ENCODE measurements at regions not wholly inside any gene's neighbourhood (a gene's known extent, or its start where the extent isn't known, plus 50 kb on each side); places are given as distances from the start of the nearest gene placed in this dataset.
"Not testable (repeated sequence)": the region's sequence is repeated elsewhere in the genome, so short reads cannot be mapped to it uniquely, and the experiment has no call there.

DNA sequence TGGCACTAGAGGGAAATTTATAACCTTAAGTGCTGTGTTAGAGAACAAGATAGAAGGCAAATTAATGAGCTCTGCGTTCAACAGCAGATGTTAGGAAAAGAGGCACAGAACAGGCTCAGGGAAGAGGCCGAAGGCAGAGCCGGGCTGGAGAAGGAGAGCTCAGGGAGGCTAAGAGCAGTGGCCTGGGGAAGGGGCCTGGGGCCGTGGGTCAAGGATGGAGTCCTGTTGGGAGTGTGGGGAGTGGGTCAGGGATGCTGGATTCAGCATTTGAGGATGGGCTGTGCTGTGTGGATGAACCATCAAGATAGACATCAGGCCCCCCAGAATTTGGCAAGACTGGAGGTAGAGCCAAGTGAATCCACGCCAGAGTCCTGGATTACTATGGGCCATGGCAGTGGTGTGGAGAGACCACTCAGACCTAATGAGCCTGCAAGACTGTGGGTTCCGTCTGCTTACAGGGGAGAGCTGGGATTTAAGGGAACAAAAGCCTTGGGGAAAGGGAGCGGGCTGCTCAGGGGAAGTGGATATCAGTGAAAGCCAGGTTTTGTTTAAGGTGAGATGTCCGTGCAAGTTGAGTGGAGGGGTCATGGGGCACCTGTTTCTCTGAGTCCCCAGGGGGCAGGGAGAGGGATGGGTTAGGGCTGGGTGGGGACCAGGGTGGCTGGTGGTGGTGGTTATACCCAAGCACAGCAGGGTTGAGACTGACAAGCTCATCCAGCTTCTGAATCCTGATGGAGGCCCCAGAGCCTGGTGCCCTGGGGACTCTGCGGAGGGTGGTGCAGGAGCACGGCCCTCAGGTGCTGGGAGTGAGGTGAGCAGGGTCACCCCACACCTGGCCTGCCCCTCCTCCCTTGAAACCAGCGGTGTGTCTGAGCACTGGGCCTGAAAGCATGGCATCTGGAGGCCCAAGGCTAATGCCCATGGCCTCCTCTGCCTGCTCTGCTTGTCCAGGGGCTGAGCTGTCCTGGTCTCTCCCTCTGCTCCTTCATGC is 101.7 kb downstream of the BMS1 start:
- DNase-seq (ENCODE audit: low read depth in 2 of 2): no peak

DNA sequence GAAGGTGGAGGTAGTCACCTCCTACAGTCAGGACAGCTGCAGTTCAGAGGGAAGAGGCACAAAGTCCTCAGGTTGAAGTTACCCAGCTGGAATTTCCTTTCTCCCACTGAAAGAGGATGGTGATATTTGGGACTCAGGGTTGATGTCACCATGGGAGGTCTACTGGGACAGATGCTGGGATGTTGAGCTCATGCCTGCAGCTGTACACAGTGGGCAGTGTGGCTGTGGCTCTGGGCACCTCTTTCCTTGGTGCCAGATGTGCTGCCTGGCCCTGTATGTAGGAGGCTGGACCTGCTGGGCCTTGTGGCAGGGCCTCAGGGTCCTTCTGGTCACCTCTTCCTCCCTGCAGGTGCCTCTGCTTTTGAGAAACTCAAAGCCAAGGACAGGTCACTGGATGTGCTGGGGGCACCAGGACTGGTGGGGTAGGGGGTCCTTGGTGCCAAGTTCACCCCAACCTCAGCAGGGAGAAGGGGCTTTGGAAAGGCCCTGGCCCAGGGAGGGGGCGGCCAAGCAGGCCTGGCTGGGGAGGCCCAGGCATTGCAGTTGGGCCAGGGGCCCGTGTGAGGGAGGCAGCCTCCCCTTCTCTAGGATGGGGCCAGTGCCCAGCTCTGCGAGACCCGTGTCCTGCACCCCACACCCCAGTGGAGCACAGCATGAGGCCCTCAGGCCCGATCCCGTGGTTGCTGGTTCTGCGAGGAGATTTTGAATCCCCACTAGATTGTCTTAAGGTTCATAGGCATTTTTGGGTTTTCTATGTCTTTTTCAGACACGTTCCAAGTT is 103.1 kb downstream of the BMS1 start:
- DNase-seq (ENCODE audit: low read depth in 2 of 2): no peak

DNA sequence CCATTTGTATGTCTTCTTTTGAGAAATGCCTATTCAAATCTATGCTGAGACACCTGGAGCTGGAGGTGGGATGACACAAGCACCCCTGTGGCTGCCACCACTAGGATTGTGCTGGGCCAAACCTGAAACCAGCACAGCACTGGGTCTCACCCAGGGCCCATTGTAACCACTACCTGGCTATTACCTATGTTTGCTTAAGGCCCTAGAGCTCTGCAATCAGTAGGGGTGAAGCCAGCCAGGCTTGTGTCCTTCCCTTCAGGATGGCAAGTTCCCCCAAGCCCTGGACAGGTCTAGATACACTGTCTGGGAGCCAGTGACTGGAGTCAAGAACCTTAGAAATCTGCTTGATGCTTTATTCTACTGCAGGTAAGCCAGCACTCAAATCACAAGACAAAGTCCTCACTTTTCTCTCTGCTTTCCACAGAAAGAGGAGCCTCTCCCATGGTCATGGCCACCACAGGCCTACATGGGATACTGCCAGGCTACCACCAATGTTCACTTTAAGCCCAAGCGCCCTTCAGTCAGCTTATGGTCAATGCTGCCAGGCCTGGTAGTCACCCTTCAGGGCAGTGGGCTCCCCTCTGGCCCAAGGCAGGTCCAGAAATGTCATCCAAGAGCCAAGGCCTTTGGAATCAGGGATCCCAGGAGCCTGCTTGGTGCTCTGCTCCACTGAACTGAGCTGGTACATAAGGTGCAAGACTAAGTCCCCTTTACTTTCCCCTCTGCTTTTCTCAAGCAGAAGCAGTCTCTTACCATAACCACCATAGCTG is 105.3 kb downstream of the BMS1 start:
- no peak for DNase-seq (ENCODE audit: low read depth in 2 of 2)

DNA sequence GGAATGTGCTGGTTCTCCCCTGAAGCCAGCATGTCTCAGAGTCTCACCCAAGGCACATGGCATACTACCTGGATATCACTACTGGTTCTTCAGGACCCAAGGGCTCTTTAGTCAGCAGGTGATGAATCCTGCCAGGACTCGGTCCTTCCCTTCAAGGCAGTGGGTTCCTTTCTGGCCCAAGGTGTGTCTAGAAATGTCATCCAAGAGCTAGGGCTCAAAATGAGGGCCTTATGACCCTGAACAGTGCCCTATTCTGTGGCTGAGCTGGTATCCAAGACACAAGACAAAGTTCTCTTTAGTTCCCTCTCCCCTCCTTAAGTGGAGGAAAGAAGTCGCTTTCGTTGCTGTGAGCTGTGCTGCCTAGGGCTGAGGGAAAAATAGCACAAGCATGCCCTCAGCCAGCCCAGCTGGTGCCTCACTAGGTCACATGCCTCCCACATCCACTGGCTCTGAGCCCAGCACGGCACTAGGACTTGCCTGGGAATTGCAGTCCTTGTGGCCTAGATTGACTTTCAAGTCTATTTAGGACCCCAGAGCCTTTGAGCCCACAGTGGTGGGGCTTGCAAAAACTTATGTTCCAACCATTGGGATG is 106.0 kb downstream of the BMS1 start:
- no peak for DNase-seq (ENCODE audit: low read depth in 2 of 2)

DNA sequence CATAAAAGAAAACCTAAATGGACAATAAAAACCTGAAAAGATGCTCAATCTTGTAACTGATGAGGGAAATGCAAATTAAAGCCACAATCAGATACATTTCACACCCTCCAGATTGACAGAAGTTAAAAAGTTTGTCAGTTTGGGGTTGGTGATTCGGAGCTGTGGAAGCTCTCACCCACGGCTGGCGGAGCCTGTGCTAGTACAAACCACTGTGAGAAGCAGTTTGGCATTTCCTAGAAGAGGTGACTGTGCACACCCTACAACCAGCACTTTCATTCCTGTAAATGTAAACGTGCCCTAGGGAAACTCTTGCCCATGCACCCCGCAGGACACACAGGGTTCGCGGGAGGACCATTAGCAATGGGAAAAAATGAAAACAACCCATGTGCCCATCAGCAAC is 114.1 kb downstream of the BMS1 start:
- DNase-seq (ENCODE audit: low read depth in 2 of 2): peak in 1 of 2 donors; percentile 6

DNA sequence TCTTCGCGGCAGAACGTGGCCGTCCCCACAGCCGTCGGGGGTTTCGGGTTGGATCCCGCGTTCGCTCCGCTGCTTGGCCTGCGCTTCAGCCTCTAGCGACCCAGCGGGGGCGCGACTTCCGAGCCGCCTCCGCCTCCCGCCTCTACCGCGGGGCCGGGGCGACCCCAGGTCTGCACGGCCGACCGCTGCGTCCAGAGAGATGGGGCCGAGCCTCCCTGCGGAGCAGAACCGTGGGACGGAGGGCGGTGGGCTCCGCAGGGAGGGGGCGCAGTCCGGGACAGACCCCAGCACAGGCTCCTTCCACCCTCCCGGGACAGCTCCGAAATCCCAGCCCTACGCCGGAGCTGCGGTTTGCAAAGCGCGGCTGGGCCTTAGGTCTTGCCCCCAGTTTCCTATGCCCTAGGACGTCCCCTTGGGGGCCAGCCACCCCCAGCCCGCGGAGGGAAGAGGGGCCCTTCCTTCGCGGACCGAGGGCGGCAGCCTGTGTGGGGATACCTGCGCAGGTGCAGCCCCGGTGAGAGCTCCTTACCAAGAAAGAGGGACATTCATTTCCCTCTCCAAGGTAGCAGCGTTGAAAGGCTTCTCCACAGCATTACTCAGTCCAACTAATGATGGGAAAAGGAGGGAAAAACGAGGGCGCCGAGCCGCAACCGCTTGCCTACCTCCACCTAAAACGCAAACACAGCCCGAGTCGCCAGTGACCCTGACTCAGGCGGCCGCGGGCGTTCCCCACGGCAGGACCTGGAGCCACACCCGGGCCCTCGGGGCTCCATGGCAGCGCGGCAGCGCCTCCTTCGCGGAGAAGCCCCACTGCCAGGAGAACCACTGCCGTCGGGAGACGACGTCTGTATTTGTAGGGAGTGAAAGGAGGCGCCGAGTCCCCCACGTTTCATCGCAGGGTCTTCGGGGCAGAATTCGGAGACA is 115.7 kb downstream of the BMS1 start:
- DNase-seq (ENCODE audit: low read depth in 2 of 2): no peak

DNA sequence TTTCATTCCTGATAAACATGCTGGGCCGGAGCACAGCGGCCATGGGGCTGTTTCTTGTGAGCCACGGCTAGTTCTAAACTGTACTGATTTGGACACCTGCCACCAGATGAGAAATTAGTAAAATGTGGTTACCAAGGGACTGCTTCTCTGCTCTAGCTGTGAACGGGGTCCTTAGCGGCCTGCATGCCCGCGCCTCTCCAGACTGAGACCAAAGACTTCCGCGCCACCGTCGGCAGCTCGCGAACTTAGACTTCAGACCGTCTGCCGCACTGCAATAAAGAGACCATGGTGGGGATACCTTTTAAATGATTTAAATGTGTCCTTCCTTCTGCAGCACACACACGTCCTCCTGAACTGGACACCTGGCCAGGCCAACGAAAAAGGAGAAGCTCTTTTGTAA is 116.4 kb downstream of the BMS1 start:
- DNase-seq (ENCODE audit: low read depth in 2 of 2): no peak

DNA sequence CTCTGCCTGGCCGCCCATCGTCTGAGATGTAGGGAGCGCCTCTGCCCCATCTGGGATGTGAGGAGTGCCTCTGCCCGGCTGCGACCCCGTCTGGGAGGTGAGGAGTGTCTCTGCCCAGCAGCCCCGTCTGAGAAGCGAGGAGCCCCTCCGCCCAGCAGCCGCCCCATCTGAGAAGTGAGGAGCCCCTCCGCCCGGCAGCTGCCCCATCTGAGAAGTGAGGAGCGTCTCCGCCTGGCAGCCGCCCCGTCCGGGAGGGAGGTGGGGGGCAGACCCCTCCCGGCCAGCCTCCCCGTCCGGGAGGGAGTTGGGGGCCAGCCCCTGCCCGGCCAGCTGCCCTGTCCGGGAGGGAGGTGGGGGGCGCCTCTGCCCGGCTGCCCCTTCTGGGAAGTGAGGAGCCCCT is 117.8 kb downstream of the BMS1 start:
- not testable (repeated sequence) for DNase-seq (ENCODE audit: low read depth in 2 of 2)

DNA sequence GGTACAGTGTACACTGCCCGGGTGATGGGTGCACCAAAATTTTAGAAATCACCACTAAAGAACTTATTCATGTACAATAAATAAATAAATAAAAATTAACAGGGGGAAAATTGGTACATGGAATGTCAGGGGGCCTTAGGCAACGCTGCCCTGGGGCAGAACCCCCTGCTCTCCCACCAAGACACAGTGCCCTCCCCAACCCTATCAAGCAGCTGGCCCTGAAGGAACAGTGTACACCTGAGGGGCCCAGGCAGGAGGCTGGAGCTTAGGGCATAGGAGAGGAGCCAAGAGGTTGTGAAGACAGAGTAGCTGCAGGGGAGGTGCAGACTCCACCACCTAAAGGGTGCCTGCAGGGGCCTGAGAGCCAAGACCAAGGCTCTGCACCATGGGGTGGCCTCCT is 128.8 kb downstream of the BMS1 start:
- DNase-seq (ENCODE audit: low read depth in 2 of 2): no peak

DNA sequence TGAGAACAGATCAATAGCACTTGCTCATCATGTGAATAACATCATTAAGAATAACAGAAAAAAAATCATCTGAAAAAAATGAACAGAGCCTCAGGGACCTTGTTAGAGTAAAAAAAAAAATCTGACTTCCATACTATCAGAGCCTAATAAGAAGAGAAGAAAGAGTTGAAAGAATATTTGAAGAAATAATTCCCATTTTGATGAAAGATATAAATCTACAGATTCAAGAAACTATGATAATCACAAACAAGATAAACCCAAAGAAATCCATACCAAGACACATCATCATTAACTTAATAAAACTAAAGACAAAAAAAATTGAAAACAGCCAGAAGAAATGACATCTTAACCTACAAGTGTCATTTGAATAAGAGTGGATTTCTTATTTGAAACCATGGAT is 134.4 kb downstream of the BMS1 start:
- no peak for DNase-seq (ENCODE audit: low read depth in 2 of 2)

DNA sequence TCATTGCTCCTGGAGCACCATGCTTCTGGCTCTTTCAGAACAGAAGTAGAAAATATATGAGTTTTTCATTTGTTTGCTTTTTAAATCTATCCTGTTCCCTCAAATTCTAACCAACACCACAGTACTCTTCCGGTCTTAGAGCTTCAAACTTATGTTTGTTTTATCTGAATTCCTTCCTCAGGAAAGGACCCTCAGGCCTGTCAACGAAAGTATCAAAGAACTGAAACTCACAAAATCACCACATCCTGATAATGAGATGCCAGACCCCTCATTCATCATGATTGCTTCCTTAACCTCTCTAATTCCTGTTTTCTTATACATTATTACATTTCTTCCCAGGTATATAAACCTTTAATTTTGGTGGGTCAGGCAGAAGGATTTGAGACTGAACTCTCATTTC is 135.2 kb downstream of the BMS1 start:
- no peak for DNase-seq (ENCODE audit: low read depth in 2 of 2)

DNA sequence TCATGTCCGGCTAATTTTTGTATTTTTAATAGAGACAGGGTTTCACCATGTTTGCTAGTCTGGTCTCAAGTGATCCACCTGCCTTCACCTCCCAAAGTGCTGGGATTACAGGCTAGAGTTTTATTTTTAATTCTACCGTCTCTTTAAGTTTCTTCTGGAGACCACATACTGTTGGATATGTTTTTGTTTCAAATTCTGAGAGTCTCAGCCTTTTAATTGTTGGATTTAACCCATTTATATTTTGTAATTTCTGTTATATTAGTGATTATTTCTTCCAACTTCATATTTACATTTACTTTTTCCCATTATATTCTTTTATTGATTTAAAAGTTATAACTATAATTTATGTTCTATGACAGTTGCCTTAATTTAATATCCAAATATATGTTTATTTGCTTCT is 139.4 kb downstream of the BMS1 start:
- no peak for DNase-seq (ENCODE audit: low read depth in 2 of 2)

DNA sequence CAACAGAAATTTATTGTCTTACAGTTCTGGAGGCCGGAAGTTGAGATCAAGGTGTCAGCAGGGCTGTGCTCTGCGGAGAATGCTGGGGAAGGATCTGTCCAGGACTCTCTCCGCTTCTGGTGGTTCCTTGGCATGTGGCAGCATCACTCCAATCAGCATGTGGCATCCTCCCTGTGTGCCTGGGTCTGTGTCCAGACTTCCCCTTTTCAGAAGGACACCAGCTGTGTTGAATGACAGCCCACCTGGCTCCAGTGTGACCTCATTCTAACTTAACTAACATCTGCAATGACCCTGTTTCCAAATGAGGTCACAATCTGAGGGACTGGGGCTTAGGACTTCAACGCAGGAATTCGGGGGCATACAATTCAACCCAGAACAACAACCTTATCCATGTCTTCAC is 141.9 kb downstream of the BMS1 start:
- DNase-seq (ENCODE audit: low read depth in 2 of 2): no peak

DNA sequence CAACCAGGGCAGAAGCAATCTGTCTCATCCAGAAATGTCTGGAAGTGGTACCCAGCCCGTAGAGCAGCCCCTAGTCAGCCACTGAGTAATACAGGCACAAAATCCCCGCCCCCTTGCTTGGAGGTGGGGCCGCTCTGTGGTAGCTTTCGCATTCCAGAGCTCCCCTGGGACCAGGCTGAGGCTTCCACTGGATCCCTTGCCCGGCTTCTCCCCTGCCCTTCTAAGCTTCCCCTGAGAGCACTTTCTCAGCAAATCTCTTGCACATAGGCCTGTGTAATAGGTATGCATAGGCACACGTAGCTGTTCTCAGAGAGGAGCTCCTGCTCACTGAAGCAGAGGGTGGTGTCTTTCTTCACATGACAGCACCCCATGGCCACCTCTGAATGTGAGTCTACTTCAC is 144.2 kb downstream of the BMS1 start:
- no peak for DNase-seq (ENCODE audit: low read depth in 2 of 2)

DNA sequence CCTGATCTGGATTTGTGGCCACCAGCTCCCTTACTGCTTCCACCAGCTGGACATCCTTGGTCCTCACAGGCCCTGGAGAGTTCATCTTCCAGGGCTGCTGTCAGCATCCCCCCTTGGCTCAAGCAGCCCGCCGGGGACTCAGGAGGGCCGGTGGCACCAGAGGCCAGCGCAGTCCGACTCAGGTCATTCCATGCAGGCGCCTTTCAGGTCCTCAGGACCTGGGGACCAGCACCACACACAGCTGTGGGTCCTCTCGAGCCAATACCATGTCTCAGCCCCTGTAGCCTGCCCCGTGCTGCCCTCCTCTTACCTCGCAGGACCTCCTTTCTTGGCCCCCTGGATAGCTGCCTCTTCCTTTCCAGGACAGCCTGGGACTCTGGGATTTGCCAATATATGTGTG is 145.5 kb downstream of the BMS1 start:
- DNase-seq (ENCODE audit: low read depth in 2 of 2): no peak

DNA sequence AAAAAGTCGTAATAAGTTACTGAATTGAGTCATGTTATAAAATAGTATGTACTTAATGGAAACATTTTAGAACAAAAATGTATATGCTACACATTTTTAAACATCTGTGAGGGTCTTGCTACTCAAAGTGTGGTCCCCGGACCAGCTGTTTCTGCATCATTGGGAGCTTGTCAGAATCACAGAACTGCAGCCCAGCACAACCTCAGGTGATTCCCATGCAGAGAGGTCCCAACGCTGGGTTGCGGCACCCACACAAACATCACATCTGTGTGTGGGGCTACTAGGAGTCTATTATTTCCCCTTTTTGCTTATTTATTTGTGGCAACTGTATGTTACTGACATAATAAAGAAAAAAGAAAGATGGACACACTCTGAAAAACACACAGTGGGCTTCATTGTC is 146.6 kb downstream of the BMS1 start:
- no peak for DNase-seq (ENCODE audit: low read depth in 2 of 2)

DNA sequence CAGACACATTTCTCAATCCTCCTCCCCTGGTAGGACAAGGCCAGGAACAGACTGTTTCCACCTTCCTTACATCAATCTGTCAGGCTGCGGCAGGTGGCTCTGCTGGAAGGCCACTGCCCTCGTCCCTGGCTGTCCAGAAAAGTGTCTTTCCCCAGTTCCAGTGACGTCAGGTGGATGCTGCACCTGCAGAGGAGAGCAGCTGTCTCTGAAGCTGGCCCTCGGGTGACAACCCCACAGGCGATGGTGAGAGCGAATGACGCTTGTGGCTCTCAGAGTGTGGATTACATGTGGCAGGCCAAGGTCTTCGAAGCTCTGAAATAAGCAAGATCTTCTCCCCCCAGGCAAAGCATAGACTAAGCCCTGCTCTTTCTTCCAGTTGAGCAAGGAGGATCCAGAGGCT is 146.9 kb upstream of the RET start:
- no peak for DNase-seq (ENCODE audit: low read depth in 2 of 2)

DNA sequence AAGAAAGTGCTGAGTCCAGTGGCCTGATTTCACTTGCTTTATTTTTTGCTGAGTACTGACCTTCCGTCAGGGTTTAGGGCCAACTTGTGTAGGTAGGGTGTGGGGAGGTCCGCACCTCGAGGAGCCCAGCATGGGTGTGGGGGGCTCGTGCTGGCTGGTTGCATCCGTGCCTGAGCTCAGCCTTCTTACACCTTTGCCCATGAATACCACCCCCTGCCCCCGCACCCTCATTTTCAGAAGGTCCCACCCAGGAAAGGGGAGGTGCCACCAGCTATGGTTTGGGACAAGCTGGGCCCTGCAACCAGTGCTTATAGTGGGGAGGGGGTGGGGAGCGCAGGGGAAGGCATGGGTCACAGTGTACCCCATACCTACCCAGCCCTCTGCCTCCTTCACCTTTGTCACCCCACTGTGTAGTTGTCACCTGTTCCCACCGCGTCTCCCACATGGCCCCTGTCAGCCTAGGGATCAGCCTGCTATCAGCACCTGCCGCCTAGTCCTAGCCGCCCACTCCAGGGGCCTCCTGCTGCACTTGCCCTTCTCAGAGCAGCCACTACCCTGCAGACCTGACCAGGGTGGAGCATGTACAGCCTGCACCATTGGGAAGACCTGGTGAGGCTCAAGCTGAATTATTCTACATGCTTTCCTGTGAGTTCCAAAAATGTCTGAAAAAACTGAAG is 146.2 kb upstream of the RET start:
- DNase-seq (ENCODE audit: low read depth in 2 of 2): no peak

DNA sequence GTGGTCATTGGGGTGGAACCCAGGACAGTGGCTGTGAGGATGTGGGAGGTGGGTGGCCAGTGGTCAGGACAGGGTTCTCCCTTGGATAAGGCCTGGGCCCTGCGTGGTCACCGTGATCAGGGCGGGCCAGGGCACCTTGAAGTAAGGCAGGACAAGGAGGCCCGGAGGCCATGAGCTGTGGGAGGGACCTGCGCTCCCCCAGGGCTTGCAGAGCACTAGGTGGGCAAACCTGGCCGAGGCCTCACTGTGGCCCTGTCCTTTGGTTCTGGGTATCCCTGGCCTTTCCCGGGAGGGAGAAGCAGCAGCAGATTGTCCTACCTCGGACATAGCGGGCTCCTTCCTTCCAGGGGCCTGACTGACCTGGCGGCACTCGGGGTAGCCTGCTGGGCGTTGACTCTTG is 144.8 kb upstream of the RET start:
- DNase-seq (ENCODE audit: low read depth in 2 of 2): no peak

Measured in stimulated activated CD8-positive, alpha-beta memory T cell treated with anti-CD3 and anti-CD28 coated beads, Interleukin-15, amount 100 ng/mL, for 48 hours (primary cell).